AG10803 (cell line): ENCODE measurements at regions not wholly inside any gene's neighbourhood (a gene's known extent, or its start where the extent isn't known, plus 50 kb on each side); places are given as distances from the start of the nearest gene placed in this dataset.

Experiments used
- DNase-seq: peaks from one replicate; pipeline ENCODE4 v3.0.0; 2010; ENCODE audit warnings: low read depth
- H3K4me3 ChIP-seq: 2 replicates; pipeline ENCODE4 v1.5.1; 2011; ENCODE audit warnings: mild to moderate bottlenecking, low read length, control low read depth
- CTCF ChIP-seq: conservative IDR thresholded peaks from 2 replicates; pipeline ENCODE4 v1.5.1; 2011; ENCODE audit warnings: mild to moderate bottlenecking, low read length, control low read depth, inconsistent platforms

- TF ChIP-seq CTCF: no peak
- DNase-seq: no peak
- H3K4me3 ChIP-seq: no peak overlapping the region
Measured at GRCh38 chr2:155178921-155179320, 480.4 kb downstream of the KCNJ3 start.

GRCh38 chr2:155176345-155176744 is 477.9 kb downstream of the KCNJ3 start:
- TF ChIP-seq CTCF: no peak
- no peak for DNase-seq
- no peak overlapping the region for H3K4me3 ChIP-seq

GRCh38 chr2:155169317-155169716 is 470.8 kb downstream of the KCNJ3 start:
- TF ChIP-seq CTCF: no peak
- no peak overlapping the region for H3K4me3 ChIP-seq
- no peak for DNase-seq

- TF ChIP-seq CTCF: no peak
- DNase-seq: no peak
- H3K4me3 ChIP-seq: no peak overlapping the region
Measured at GRCh38 chr2:155162494-155162893, 464.0 kb downstream of the KCNJ3 start.

- TF ChIP-seq CTCF: no peak
- no peak overlapping the region for H3K4me3 ChIP-seq
- DNase-seq: no peak
Measured at GRCh38 chr2:155161314-155161713, 462.8 kb downstream of the KCNJ3 start.

- no peak for DNase-seq
- TF ChIP-seq CTCF: no peak
- H3K4me3 ChIP-seq: no peak overlapping the region
Measured at GRCh38 chr2:155157711-155158110, 459.2 kb downstream of the KCNJ3 start.

GRCh38 chr2:155157065-155157464 is 458.6 kb downstream of the KCNJ3 start:
- DNase-seq: no peak
- no peak for TF ChIP-seq CTCF
- no peak overlapping the region for H3K4me3 ChIP-seq
